ENCODE measurements at regions not wholly inside any gene's neighbourhood (a gene's known extent, or its start where the extent isn't known, plus 50 kb on each side); places are given as distances from the start of the nearest gene placed in this dataset.
A peak's percentile ranks its signal among the peaks of the same experiment; 100 is the strongest.

- Histone ChIP-seq H3K27ac (ENCODE audit: low read depth, low read length) (no peak overlapping the region), H3K4me1 (ENCODE audit: control insufficient read depth, insufficient read depth, low read length) (peaks cover 17% of the 10 kb centered on the region), H3K36me3 (ENCODE audit: control insufficient read depth, insufficient read depth, low read length) (no peaks in the 10 kb centered on the region), H3K4me3 (ENCODE audit: low read depth, low read length) (no peak overlapping the region), H3K9me3 (ENCODE audit: control insufficient read depth, insufficient read depth, low read length) (no peaks in the 10 kb centered on the region), H3K27me3 (ENCODE audit: control insufficient read depth, insufficient read depth, low read length) (no peaks in the 10 kb centered on the region)
- 20% methylated on average over 1 of the region's 2 CpGs for WGBS (ENCODE audit: insufficient coverage)
- no peak for DNase-seq (ENCODE audit: low read depth in 4 of 6, low spot score in 6 of 6)
Observed at GRCh38 chr7:47043304-47043703, 538.6 kb downstream of the TNS3 start.

GRCh38 chr7:47042669-47043068, 539.2 kb downstream of the TNS3 start:
- H3K36me3 ChIP-seq (ENCODE audit: control insufficient read depth, insufficient read depth, low read length) = no peaks in the 10 kb centered on the region
- H3K4me3 ChIP-seq (ENCODE audit: low read depth, low read length) = no peak overlapping the region
- 100% methylated on average over 2 of the region's 3 CpGs for WGBS (ENCODE audit: insufficient coverage)
- peaks cover 17% of the 10 kb centered on the region for H3K4me1 ChIP-seq (ENCODE audit: control insufficient read depth, insufficient read depth, low read length)
- no peaks in the 10 kb centered on the region for H3K27me3 ChIP-seq (ENCODE audit: control insufficient read depth, insufficient read depth, low read length)
- no peaks in the 10 kb centered on the region for H3K9me3 ChIP-seq (ENCODE audit: control insufficient read depth, insufficient read depth, low read length)
- DNase-seq (ENCODE audit: low read depth in 4 of 6, low spot score in 6 of 6) = no peak
- no peak overlapping the region for H3K27ac ChIP-seq (ENCODE audit: low read depth, low read length)

- no peaks in the 10 kb centered on the region for H3K27me3 ChIP-seq (ENCODE audit: control insufficient read depth, insufficient read depth, low read length)
- DNase-seq (ENCODE audit: low read depth in 4 of 6, low spot score in 6 of 6) = no peak
- 86% methylated on average over 4 of the region's 10 CpGs for WGBS (ENCODE audit: insufficient coverage)
- H3K36me3 ChIP-seq (ENCODE audit: control insufficient read depth, insufficient read depth, low read length) = no peaks in the 10 kb centered on the region
- peaks cover 12% of the 10 kb centered on the region for H3K4me1 ChIP-seq (ENCODE audit: control insufficient read depth, insufficient read depth, low read length)
- H3K27ac ChIP-seq (ENCODE audit: low read depth, low read length) = no peak overlapping the region
- H3K4me3 ChIP-seq (ENCODE audit: low read depth, low read length) = no peak overlapping the region
- H3K9me3 ChIP-seq (ENCODE audit: control insufficient read depth, insufficient read depth, low read length) = no peaks in the 10 kb centered on the region
Observed at GRCh38 chr7:47040795-47041347, 541.0 kb downstream of the TNS3 start.

- Histone ChIP-seq H3K4me3 (ENCODE audit: low read depth, low read length) (no peak overlapping the region), H3K4me1 (ENCODE audit: control insufficient read depth, insufficient read depth, low read length) (peaks cover 6% of the 10 kb centered on the region), H3K27ac (ENCODE audit: low read depth, low read length) (no peak overlapping the region), H3K9me3 (ENCODE audit: control insufficient read depth, insufficient read depth, low read length) (no peaks in the 10 kb centered on the region), H3K36me3 (ENCODE audit: control insufficient read depth, insufficient read depth, low read length) (no peaks in the 10 kb centered on the region), H3K27me3 (ENCODE audit: control insufficient read depth, insufficient read depth, low read length) (no peaks in the 10 kb centered on the region)
- WGBS (ENCODE audit: insufficient coverage) = no CpG with 5 or more reads among the region's 1 CpG
- DNase-seq (ENCODE audit: low read depth in 4 of 6, low spot score in 6 of 6) = peak in 2 of 6 donors; percentile 13 to 56
Observed at GRCh38 chr7:47039904-47040303, 542.0 kb downstream of the TNS3 start.

GRCh38 chr7:47039089-47039648, 542.7 kb downstream of the TNS3 start:
- Histone ChIP-seq H3K9me3 (ENCODE audit: control insufficient read depth, insufficient read depth, low read length) (no peaks in the 10 kb centered on the region), H3K36me3 (ENCODE audit: control insufficient read depth, insufficient read depth, low read length) (no peaks in the 10 kb centered on the region), H3K27me3 (ENCODE audit: control insufficient read depth, insufficient read depth, low read length) (no peaks in the 10 kb centered on the region), H3K27ac (ENCODE audit: low read depth, low read length) (no peak overlapping the region), H3K4me1 (ENCODE audit: control insufficient read depth, insufficient read depth, low read length) (peaks cover 6% of the 10 kb centered on the region), H3K4me3 (ENCODE audit: low read depth, low read length) (no peak overlapping the region)
- WGBS (ENCODE audit: insufficient coverage) = 44% methylated on average over 6 of the region's 6 CpGs
- DNase-seq (ENCODE audit: low read depth in 4 of 6, low spot score in 6 of 6) = peak in 2 of 6 donors; percentile 8 to 29

- WGBS (ENCODE audit: insufficient coverage) = 77% methylated on average over 5 of the region's 6 CpGs
- H3K4me3 ChIP-seq (ENCODE audit: low read depth, low read length) = no peak overlapping the region
- no peaks in the 10 kb centered on the region for H3K36me3 ChIP-seq (ENCODE audit: control insufficient read depth, insufficient read depth, low read length)
- no peak for DNase-seq (ENCODE audit: low read depth in 4 of 6, low spot score in 6 of 6)
- no peak overlapping the region for H3K27ac ChIP-seq (ENCODE audit: low read depth, low read length)
- peaks cover 6% of the 10 kb centered on the region for H3K4me1 ChIP-seq (ENCODE audit: control insufficient read depth, insufficient read depth, low read length)
- no peaks in the 10 kb centered on the region for H3K27me3 ChIP-seq (ENCODE audit: control insufficient read depth, insufficient read depth, low read length)
- H3K9me3 ChIP-seq (ENCODE audit: control insufficient read depth, insufficient read depth, low read length) = no peaks in the 10 kb centered on the region
Observed at GRCh38 chr7:47038621-47039020, 543.3 kb downstream of the TNS3 start.

- H3K9me3 ChIP-seq (ENCODE audit: control insufficient read depth, insufficient read depth, low read length) = no peaks in the 10 kb centered on the region
- no peak overlapping the region for H3K4me3 ChIP-seq (ENCODE audit: low read depth, low read length)
- H3K4me1 ChIP-seq (ENCODE audit: control insufficient read depth, insufficient read depth, low read length) = peaks cover 6% of the 10 kb centered on the region
- DNase-seq (ENCODE audit: low read depth in 4 of 6, low spot score in 6 of 6) = no peak
- no peaks in the 10 kb centered on the region for H3K27me3 ChIP-seq (ENCODE audit: control insufficient read depth, insufficient read depth, low read length)
- no CpG with 5 or more reads among the region's 7 CpGs for WGBS (ENCODE audit: insufficient coverage)
- no peaks in the 10 kb centered on the region for H3K36me3 ChIP-seq (ENCODE audit: control insufficient read depth, insufficient read depth, low read length)
- no peak overlapping the region for H3K27ac ChIP-seq (ENCODE audit: low read depth, low read length)
Observed at GRCh38 chr7:47037607-47038006, 544.3 kb downstream of the TNS3 start.

- no peak for DNase-seq (ENCODE audit: low read depth in 4 of 6, low spot score in 6 of 6)
- H3K4me3 ChIP-seq (ENCODE audit: low read depth, low read length) = no peak overlapping the region
- peaks cover 6% of the 10 kb centered on the region for H3K4me1 ChIP-seq (ENCODE audit: control insufficient read depth, insufficient read depth, low read length)
- 98% methylated on average over 3 of the region's 6 CpGs for WGBS (ENCODE audit: insufficient coverage)
- H3K36me3 ChIP-seq (ENCODE audit: control insufficient read depth, insufficient read depth, low read length) = no peaks in the 10 kb centered on the region
- H3K9me3 ChIP-seq (ENCODE audit: control insufficient read depth, insufficient read depth, low read length) = no peaks in the 10 kb centered on the region
- H3K27me3 ChIP-seq (ENCODE audit: control insufficient read depth, insufficient read depth, low read length) = no peaks in the 10 kb centered on the region
- H3K27ac ChIP-seq (ENCODE audit: low read depth, low read length) = no peak overlapping the region
Observed at GRCh38 chr7:47036909-47037308, 545.0 kb downstream of the TNS3 start.

GRCh38 chr7:47035522-47035921, 546.4 kb downstream of the TNS3 start:
- Histone ChIP-seq H3K4me1 (ENCODE audit: control insufficient read depth, insufficient read depth, low read length) (peaks cover 6% of the 10 kb centered on the region), H3K27ac (ENCODE audit: low read depth, low read length) (no peak overlapping the region), H3K36me3 (ENCODE audit: control insufficient read depth, insufficient read depth, low read length) (no peaks in the 10 kb centered on the region), H3K27me3 (ENCODE audit: control insufficient read depth, insufficient read depth, low read length) (no peaks in the 10 kb centered on the region), H3K9me3 (ENCODE audit: control insufficient read depth, insufficient read depth, low read length) (no peaks in the 10 kb centered on the region), H3K4me3 (ENCODE audit: low read depth, low read length) (no peak overlapping the region)
- DNase-seq (ENCODE audit: low read depth in 4 of 6, low spot score in 6 of 6) = no peak
- WGBS (ENCODE audit: insufficient coverage) = 100% methylated on average over 1 of the region's 2 CpGs

GRCh38 chr7:47034180-47034579, 547.7 kb downstream of the TNS3 start:
- Histone ChIP-seq H3K36me3 (ENCODE audit: control insufficient read depth, insufficient read depth, low read length) (no peaks in the 10 kb centered on the region), H3K27me3 (ENCODE audit: control insufficient read depth, insufficient read depth, low read length) (no peaks in the 10 kb centered on the region), H3K4me3 (ENCODE audit: low read depth, low read length) (no peak overlapping the region), H3K27ac (ENCODE audit: low read depth, low read length) (no peak overlapping the region), H3K9me3 (ENCODE audit: control insufficient read depth, insufficient read depth, low read length) (no peaks in the 10 kb centered on the region), H3K4me1 (ENCODE audit: control insufficient read depth, insufficient read depth, low read length) (peaks cover under 1% of the 10 kb centered on the region)
- DNase-seq (ENCODE audit: low read depth in 4 of 6, low spot score in 6 of 6) = no peak
- 100% methylated on average over 2 of the region's 2 CpGs for WGBS (ENCODE audit: insufficient coverage)

Measured in spinal cord (tissue), 9 donors.